ENCODE measurements at regions not wholly inside any gene's neighbourhood (a gene's known extent, or its start where the extent isn't known, plus 50 kb on each side); places are given as distances from the start of the nearest gene placed in this dataset.

DNA sequence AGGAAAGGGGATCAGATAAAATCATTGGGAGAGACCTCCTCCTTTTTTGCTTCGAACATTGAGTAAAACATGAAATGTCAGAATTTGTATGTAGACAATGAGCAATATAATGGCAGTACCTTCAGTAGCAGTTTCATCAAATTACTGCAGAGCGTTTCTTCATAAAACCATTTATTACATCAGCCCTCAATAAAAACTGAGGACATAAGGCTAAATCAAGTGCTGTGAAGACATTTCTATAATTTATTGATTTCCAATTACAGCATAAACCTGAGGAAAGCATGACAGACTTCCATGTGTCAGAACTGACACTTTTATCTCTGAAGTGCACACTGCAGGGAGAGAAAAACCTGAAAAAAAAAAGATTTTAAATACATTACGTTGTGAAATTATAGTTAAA lies 172.6 kb upstream of the ZNF804B start:
- BruUV-seq (replicated peaks): no TSS peak
- no peak for DNase-seq (ENCODE audit: low spot score)
- no peak overlapping the region for H3K4me3 ChIP-seq (ENCODE audit: low read depth, low read length, poor library complexity, severe bottlenecking)
- no peak for TF ChIP-seq EZH2 (IDR thresholded peaks at IDR 0.05; ENCODE audit: borderline replicate concordance, low read depth, low read length, poor library complexity, severe bottlenecking)
- TF ChIP-seq, protein P1, sequence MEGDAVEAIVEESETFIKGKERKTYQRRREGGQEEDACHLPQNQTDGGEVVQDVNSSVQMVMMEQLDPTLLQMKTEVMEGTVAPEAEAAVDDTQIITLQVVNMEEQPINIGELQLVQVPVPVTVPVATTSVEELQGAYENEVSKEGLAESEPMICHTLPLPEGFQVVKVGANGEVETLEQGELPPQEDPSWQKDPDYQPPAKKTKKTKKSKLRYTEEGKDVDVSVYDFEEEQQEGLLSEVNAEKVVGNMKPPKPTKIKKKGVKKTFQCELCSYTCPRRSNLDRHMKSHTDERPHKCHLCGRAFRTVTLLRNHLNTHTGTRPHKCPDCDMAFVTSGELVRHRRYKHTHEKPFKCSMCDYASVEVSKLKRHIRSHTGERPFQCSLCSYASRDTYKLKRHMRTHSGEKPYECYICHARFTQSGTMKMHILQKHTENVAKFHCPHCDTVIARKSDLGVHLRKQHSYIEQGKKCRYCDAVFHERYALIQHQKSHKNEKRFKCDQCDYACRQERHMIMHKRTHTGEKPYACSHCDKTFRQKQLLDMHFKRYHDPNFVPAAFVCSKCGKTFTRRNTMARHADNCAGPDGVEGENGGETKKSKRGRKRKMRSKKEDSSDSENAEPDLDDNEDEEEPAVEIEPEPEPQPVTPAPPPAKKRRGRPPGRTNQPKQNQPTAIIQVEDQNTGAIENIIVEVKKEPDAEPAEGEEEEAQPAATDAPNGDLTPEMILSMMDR (conservative IDR thresholded peaks at IDR 0.05; ENCODE audit: low read depth, low read length): no peak
- no peak overlapping the region for H3K27ac ChIP-seq (ENCODE audit: low read depth, low read length, poor library complexity, severe bottlenecking)
- H3K36me3 ChIP-seq (ENCODE audit: insufficient read depth, low read length, poor library complexity, severe bottlenecking): no peaks in the 10 kb centered on the region
- ChIA-PET POLR2A (ENCODE audit: low non-redundant PET) (no interaction called here), CTCF (no interaction called here)
- intact Hi-C loops (cut with micrococcal nuclease; ENCODE audit: unreplicated experiment): no loop called here
- H3K27me3 ChIP-seq (replicated peaks; ENCODE audit: insufficient read depth, low read depth, low read length, poor library complexity): no peaks in the 10 kb centered on the region
- H3K9me3 ChIP-seq (ENCODE audit: low read depth, low read length, poor library complexity, severe bottlenecking): no peaks in the 10 kb centered on the region
- no peaks in the 10 kb centered on the region for H3K4me1 ChIP-seq (ENCODE audit: insufficient read depth, low read length, poor library complexity, severe bottlenecking)

DNA sequence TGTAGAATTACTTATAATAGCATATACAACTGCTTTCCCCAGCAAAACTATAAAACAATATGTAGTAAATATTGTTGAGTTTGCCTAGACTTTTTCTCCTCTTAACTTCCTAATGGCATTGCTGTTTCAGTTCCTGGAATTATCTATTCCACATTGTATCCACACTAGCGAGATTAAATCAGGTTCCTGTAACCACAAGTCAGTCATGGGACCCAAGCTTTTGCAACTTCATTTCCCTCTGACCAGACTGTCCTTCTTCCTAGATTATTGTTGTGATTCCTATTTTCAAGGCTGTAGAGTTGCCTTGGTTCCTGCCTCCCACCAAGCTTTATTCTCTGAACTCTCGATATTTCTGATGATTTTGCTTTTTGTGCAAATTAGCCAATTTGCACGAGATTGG lies 173.3 kb upstream of the ZNF804B start:
- TF ChIP-seq EZH2 (IDR thresholded peaks at IDR 0.05; ENCODE audit: borderline replicate concordance, low read depth, low read length, poor library complexity, severe bottlenecking): no peak
- TF ChIP-seq, protein P1 (conservative IDR thresholded peaks at IDR 0.05; ENCODE audit: low read depth, low read length): no peak
- no peak for DNase-seq (ENCODE audit: low spot score)
- intact Hi-C loops (cut with micrococcal nuclease; ENCODE audit: unreplicated experiment): no loop called here
- no peak overlapping the region for H3K4me3 ChIP-seq (ENCODE audit: low read depth, low read length, poor library complexity, severe bottlenecking)
- ChIA-PET POLR2A (ENCODE audit: low non-redundant PET) (no interaction called here), CTCF (no interaction called here)
- no TSS peak for BruUV-seq (replicated peaks)
- H3K4me1 ChIP-seq (ENCODE audit: insufficient read depth, low read length, poor library complexity, severe bottlenecking): no peaks in the 10 kb centered on the region
- no peaks in the 10 kb centered on the region for H3K36me3 ChIP-seq (ENCODE audit: insufficient read depth, low read length, poor library complexity, severe bottlenecking)
- no peaks in the 10 kb centered on the region for H3K9me3 ChIP-seq (ENCODE audit: low read depth, low read length, poor library complexity, severe bottlenecking)
- H3K27ac ChIP-seq (ENCODE audit: low read depth, low read length, poor library complexity, severe bottlenecking): no peak overlapping the region
- no peaks in the 10 kb centered on the region for H3K27me3 ChIP-seq (replicated peaks; ENCODE audit: insufficient read depth, low read depth, low read length, poor library complexity)

DNA sequence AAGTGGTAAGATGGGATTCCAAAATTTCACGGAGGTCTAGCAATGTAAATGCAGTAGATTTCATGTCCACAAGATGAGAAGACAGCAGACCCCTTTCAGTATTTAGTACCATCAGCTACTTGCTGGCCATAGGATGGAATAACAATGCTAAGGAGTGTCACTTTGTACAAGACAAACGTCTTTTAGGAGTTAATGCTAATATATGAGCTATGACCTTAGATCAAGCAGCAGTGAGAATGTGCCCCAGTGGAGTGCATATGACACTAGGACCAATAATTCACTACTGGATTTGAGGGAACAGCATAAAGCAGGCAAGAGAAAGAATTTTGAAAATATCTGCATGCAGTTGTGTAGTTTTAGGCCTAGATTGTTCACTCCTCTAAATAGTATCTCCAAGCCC lies 182.8 kb upstream of the ZNF804B start:
- TF ChIP-seq EZH2 (IDR thresholded peaks at IDR 0.05; ENCODE audit: borderline replicate concordance, low read depth, low read length, poor library complexity, severe bottlenecking): no peak
- TF ChIP-seq, protein P1 (conservative IDR thresholded peaks at IDR 0.05; ENCODE audit: low read depth, low read length): no peak
- Histone ChIP-seq H3K9me3 (ENCODE audit: low read depth, low read length, poor library complexity, severe bottlenecking) (no peaks in the 10 kb centered on the region), H3K27ac (ENCODE audit: low read depth, low read length, poor library complexity, severe bottlenecking) (no peak overlapping the region), H3K4me3 (ENCODE audit: low read depth, low read length, poor library complexity, severe bottlenecking) (no peak overlapping the region), H3K36me3 (ENCODE audit: insufficient read depth, low read length, poor library complexity, severe bottlenecking) (no peaks in the 10 kb centered on the region), H3K27me3 (replicated peaks; ENCODE audit: insufficient read depth, low read depth, low read length, poor library complexity) (peaks cover 4% of the 10 kb centered on the region), H3K4me1 (ENCODE audit: insufficient read depth, low read length, poor library complexity, severe bottlenecking) (no peaks in the 10 kb centered on the region)
- DNase-seq (ENCODE audit: low spot score): no peak
- BruUV-seq (replicated peaks): no TSS peak
- intact Hi-C loops (cut with micrococcal nuclease; ENCODE audit: unreplicated experiment): no loop called here
- CTCF ChIA-PET: no interaction called here
- POLR2A ChIA-PET (ENCODE audit: low non-redundant PET): no interaction called here

All from A673 (cell line).